ENCODE measurements at regions not wholly inside any gene's neighbourhood (a gene's known extent, or its start where the extent isn't known, plus 50 kb on each side); places are given as distances from the start of the nearest gene placed in this dataset.

GRCh38 chr14:97052001-97052400, 254.8 kb downstream of the VRK1 start:
- Histone ChIP-seq H3K4me3 (ENCODE audit: low read length in 3 of 3) (no peak overlapping the region), H3K9me3 (ENCODE audit: control insufficient read depth in 2 of 3, insufficient read depth in 1 of 3, low read length in 3 of 3) (peaks cover 0 to 3% (median 0%) of the 10 kb centered on the region in 3 donors), H3K9ac (ENCODE audit: low read length in 3 of 3) (no peak overlapping the region), H3K4me1 (ENCODE audit: control insufficient read depth in 2 of 3, insufficient read depth in 2 of 3, low read depth in 1 of 3, low read length in 3 of 3) (no peaks in the 10 kb centered on the region), H3K27me3 (ENCODE audit: control insufficient read depth, insufficient read depth, low read length) (no peaks in the 10 kb centered on the region), H3K36me3 (ENCODE audit: control insufficient read depth in 2 of 3, insufficient read depth in 3 of 3, low read length in 3 of 3) (no peaks in the 10 kb centered on the region), H3K27ac (ENCODE audit: low read depth in 2 of 2, low read length in 2 of 2) (no peak overlapping the region)
- FAIRE-seq, result no peak
- TF ChIP-seq, protein P1, sequence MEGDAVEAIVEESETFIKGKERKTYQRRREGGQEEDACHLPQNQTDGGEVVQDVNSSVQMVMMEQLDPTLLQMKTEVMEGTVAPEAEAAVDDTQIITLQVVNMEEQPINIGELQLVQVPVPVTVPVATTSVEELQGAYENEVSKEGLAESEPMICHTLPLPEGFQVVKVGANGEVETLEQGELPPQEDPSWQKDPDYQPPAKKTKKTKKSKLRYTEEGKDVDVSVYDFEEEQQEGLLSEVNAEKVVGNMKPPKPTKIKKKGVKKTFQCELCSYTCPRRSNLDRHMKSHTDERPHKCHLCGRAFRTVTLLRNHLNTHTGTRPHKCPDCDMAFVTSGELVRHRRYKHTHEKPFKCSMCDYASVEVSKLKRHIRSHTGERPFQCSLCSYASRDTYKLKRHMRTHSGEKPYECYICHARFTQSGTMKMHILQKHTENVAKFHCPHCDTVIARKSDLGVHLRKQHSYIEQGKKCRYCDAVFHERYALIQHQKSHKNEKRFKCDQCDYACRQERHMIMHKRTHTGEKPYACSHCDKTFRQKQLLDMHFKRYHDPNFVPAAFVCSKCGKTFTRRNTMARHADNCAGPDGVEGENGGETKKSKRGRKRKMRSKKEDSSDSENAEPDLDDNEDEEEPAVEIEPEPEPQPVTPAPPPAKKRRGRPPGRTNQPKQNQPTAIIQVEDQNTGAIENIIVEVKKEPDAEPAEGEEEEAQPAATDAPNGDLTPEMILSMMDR (IDR thresholded peaks at IDR 0.05; ENCODE audit: borderline replicate concordance, extremely low read depth, insufficient read depth), result no peak
- intact Hi-C loops (cut with DNase I), result no loop called here
- DNase-seq, result no peak

DNA sequence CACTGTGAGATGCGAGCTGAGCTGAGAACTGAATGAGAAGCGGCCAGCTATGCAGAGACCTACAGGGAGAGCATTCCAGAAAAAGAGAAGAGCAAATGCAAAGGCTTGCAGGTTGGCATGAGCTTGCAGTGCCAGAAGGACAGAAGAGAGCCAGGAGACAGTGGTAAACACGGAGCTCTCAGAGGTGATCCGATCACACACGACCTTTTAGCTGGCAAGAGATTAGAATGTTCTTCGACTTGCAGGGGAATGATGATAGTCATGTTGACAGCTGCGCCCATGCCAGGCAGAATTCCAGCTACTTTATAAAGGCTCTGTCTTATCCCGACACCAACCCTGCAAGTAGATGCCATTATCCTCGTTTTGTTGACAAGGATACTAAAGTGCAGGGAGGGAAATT, 256.8 kb downstream of the VRK1 start:
- TF ChIP-seq, protein P1 (IDR thresholded peaks at IDR 0.05; ENCODE audit: borderline replicate concordance, extremely low read depth, insufficient read depth), result no peak
- Histone ChIP-seq H3K9me3 (ENCODE audit: control insufficient read depth in 2 of 3, insufficient read depth in 1 of 3, low read length in 3 of 3) (peaks cover 0 to 3% (median 0%) of the 10 kb centered on the region in 3 donors), H3K4me3 (ENCODE audit: low read length in 3 of 3) (no peak overlapping the region), H3K9ac (ENCODE audit: low read length in 3 of 3) (no peak overlapping the region), H3K27me3 (ENCODE audit: control insufficient read depth, insufficient read depth, low read length) (no peaks in the 10 kb centered on the region), H3K4me1 (ENCODE audit: control insufficient read depth in 2 of 3, insufficient read depth in 2 of 3, low read depth in 1 of 3, low read length in 3 of 3) (no peaks in the 10 kb centered on the region), H3K27ac (ENCODE audit: low read depth in 2 of 2, low read length in 2 of 2) (no peak overlapping the region), H3K36me3 (ENCODE audit: control insufficient read depth in 2 of 3, insufficient read depth in 3 of 3, low read length in 3 of 3) (no peaks in the 10 kb centered on the region)
- intact Hi-C loops (cut with DNase I), result no loop called here
- FAIRE-seq, result no peak
- DNase-seq, result no peak

DNA sequence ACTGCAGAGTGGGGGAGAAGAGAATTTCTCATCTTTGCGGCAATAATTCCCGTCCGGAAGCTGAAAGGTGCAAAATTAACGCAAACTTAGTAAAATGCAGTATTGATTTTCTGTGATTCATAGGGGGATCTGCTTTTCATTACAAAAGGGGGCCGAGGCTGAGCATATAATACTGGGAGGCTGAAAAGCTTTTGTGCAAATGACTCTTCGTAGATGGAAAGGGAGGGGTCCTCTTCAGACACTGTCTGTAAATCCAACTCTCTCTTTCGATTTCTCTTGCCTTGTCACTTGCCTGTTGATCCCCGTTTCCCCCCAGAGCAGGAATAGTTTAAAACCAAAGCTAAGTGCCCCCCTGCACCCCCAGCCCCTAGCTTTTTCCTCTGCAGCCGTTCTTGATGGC, 258.2 kb downstream of the VRK1 start:
- Histone ChIP-seq H3K9me3 (ENCODE audit: control insufficient read depth in 2 of 3, insufficient read depth in 1 of 3, low read length in 3 of 3) (peaks cover 0 to 3% (median 0%) of the 10 kb centered on the region in 3 donors), H3K4me3 (ENCODE audit: low read length in 3 of 3) (no peak overlapping the region), H3K9ac (ENCODE audit: low read length in 3 of 3) (no peak overlapping the region), H3K27ac (ENCODE audit: low read depth in 2 of 2, low read length in 2 of 2) (no peak overlapping the region), H3K27me3 (ENCODE audit: control insufficient read depth, insufficient read depth, low read length) (no peaks in the 10 kb centered on the region), H3K36me3 (ENCODE audit: control insufficient read depth in 2 of 3, insufficient read depth in 3 of 3, low read length in 3 of 3) (no peaks in the 10 kb centered on the region), H3K4me1 (ENCODE audit: control insufficient read depth in 2 of 3, insufficient read depth in 2 of 3, low read depth in 1 of 3, low read length in 3 of 3) (no peaks in the 10 kb centered on the region)
- intact Hi-C loops (cut with DNase I), result no loop called here
- no peak for DNase-seq
- TF ChIP-seq, protein P1 (IDR thresholded peaks at IDR 0.05; ENCODE audit: borderline replicate concordance, extremely low read depth, insufficient read depth), result no peak
- FAIRE-seq, result no peak

- no peak overlapping the region for H3K4me3 ChIP-seq (ENCODE audit: low read length in 3 of 3)
- DNase-seq, result peak in 4 of 5 donors; percentile 39 to 52 (median 46)
- H3K9ac ChIP-seq (ENCODE audit: low read length in 3 of 3), result no peak overlapping the region
- H3K9me3 ChIP-seq (ENCODE audit: control insufficient read depth in 2 of 3, insufficient read depth in 1 of 3, low read length in 3 of 3), result peaks cover 0 to 3% (median 0%) of the 10 kb centered on the region in 3 donors
- H3K36me3 ChIP-seq (ENCODE audit: control insufficient read depth in 2 of 3, insufficient read depth in 3 of 3, low read length in 3 of 3), result no peaks in the 10 kb centered on the region
- H3K27ac ChIP-seq (ENCODE audit: low read depth in 2 of 2, low read length in 2 of 2), result no peak overlapping the region
- FAIRE-seq, result no peak
- TF ChIP-seq, protein P1 (IDR thresholded peaks at IDR 0.05; ENCODE audit: borderline replicate concordance, extremely low read depth, insufficient read depth), result no peak
- intact Hi-C loops (cut with DNase I), result no loop called here
- H3K27me3 ChIP-seq (ENCODE audit: control insufficient read depth, insufficient read depth, low read length), result no peaks in the 10 kb centered on the region
- H3K4me1 ChIP-seq (ENCODE audit: control insufficient read depth in 2 of 3, insufficient read depth in 2 of 3, low read depth in 1 of 3, low read length in 3 of 3), result no peaks in the 10 kb centered on the region
These were observed 258.9 kb downstream of the VRK1 start for GRCh38 chr14:97056086-97056485.

All from kidney (tissue), 13 donors.